MCF 10A (cell line): ENCODE measurements at regions not wholly inside any gene's neighbourhood (a gene's known extent, or its start where the extent isn't known, plus 50 kb on each side); places are given as distances from the start of the nearest gene placed in this dataset.
"Not testable (repeated sequence)": the region's sequence is repeated elsewhere in the genome, so short reads cannot be mapped to it uniquely, and the experiment has no call there.

Experiments used
- BruUV-seq: library from RNA; stranded (reverse); fragments of 400-500 nt; replicated peaks from 2 replicates; lab custom pipeline; 2021; lab: Mats Ljungman, UMichigan
- CTCF ChIA-PET: fragments of 300-600 bp; sonication (Branson Sonifier 250); formaldehyde crosslinking; extraction: SDS; loops from one replicate; lab custom pipeline; 2021; ENCODE audit warnings: antibody characterized with exemption, inconsistent platforms; lab: Yijun Ruan, JAX
- POLR2A ChIA-PET: fragments of 300-600, 350-650 bp; sonication (Branson Sonifier 250); formaldehyde crosslinking; extraction: SDS; loops from one replicate; lab custom pipeline; 2020; ENCODE audit warnings: antibody characterized with exemption, inconsistent platforms; lab: Yijun Ruan, JAX
- DNase-seq: peaks from one replicate; pipeline ENCODE4 v3.0.0-alpha.2; 2018; ENCODE audit not compliant: unreplicated experiment
- H3K27ac Mint-ChIP-seq: one replicate; pipeline ENCODE4 v1.8.0; 2022; ENCODE audit warnings: mild to moderate bottlenecking, low read depth, mixed read lengths; ENCODE audit not compliant: unreplicated experiment
- H3K27me3 Mint-ChIP-seq: one replicate; pipeline ENCODE4 v1.8.0; 2022; ENCODE audit warnings: mixed read lengths; ENCODE audit not compliant: insufficient read depth, unreplicated experiment
- H3K36me3 Mint-ChIP-seq: one replicate; pipeline ENCODE4 v1.8.0; 2022; ENCODE audit warnings: mild to moderate bottlenecking, moderate library complexity, mixed read lengths; ENCODE audit not compliant: insufficient read depth, unreplicated experiment
- H3K4me1 Mint-ChIP-seq: one replicate; pipeline ENCODE4 v1.8.0; 2022; ENCODE audit warnings: mixed read lengths; ENCODE audit not compliant: insufficient read depth, unreplicated experiment
- H3K4me3 Mint-ChIP-seq: one replicate; pipeline ENCODE4 v1.8.0; 2022; ENCODE audit warnings: mild to moderate bottlenecking, moderate library complexity, mixed read lengths; ENCODE audit not compliant: unreplicated experiment
- H3K9me3 Mint-ChIP-seq: one replicate; pipeline ENCODE4 v1.8.0; 2022; ENCODE audit warnings: mixed read lengths; ENCODE audit not compliant: unreplicated experiment
- intact Hi-C: fragments of 100-400 bp; cut with micrococcal nuclease; formaldehyde crosslinking; loops from 2 replicates; pipeline ENCODE4 v1.14.1; 2022
- TF ChIP-seq, protein P1 (sequence below): fragments of 200-600 bp; IDR thresholded peaks from one replicate; pipeline ENCODE4 v1.8.0; 2022; ENCODE audit warnings: antibody characterized with exemption, mild to moderate bottlenecking; ENCODE audit not compliant: unreplicated experiment

DNA sequence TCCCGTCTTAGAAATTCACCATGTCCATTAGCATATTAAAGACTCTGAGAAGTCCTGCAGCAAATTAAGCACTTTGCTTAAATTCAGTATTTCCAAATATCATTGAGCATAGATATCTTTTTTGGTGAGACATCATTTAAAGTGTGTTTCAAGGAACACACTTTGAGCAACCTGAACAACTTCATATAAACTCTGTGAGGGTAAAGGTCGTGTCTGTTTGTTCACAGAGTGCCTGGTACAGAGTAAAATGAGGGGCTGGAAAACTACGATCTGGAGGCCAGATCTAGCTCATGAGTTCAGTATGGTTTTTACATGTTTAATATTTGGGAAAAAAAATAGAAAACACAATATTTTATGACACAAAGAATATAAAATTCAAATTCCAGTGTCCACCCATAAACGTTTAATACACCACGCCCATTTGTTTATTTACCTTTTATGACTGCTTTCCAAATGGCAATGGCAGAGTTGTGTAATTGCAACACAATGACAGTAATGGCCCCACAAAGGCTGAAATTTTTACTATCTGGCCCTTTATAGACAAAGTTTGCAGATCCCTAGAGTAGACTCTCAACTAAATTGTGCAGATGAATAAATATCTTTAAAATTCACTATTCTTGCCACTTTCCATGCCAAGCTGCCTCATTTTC, 67.4 kb downstream of the SNTN start:
- peaks cover 10% of the 10 kb centered on the region for H3K9me3 Mint-ChIP-seq
- no peaks in the 10 kb centered on the region for H3K27me3 Mint-ChIP-seq
- no TSS peak for BruUV-seq
- H3K4me1 Mint-ChIP-seq = peaks cover 6% of the 10 kb centered on the region
- ChIA-PET CTCF (no interaction called here), POLR2A (no interaction called here)
- H3K36me3 Mint-ChIP-seq = no peaks in the 10 kb centered on the region
- no peak overlapping the region for H3K4me3 Mint-ChIP-seq
- intact Hi-C loops = no loop called here
- no peak for DNase-seq
- H3K27ac Mint-ChIP-seq = no peak overlapping the region
- TF ChIP-seq, protein P1, sequence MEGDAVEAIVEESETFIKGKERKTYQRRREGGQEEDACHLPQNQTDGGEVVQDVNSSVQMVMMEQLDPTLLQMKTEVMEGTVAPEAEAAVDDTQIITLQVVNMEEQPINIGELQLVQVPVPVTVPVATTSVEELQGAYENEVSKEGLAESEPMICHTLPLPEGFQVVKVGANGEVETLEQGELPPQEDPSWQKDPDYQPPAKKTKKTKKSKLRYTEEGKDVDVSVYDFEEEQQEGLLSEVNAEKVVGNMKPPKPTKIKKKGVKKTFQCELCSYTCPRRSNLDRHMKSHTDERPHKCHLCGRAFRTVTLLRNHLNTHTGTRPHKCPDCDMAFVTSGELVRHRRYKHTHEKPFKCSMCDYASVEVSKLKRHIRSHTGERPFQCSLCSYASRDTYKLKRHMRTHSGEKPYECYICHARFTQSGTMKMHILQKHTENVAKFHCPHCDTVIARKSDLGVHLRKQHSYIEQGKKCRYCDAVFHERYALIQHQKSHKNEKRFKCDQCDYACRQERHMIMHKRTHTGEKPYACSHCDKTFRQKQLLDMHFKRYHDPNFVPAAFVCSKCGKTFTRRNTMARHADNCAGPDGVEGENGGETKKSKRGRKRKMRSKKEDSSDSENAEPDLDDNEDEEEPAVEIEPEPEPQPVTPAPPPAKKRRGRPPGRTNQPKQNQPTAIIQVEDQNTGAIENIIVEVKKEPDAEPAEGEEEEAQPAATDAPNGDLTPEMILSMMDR = no peak

DNA sequence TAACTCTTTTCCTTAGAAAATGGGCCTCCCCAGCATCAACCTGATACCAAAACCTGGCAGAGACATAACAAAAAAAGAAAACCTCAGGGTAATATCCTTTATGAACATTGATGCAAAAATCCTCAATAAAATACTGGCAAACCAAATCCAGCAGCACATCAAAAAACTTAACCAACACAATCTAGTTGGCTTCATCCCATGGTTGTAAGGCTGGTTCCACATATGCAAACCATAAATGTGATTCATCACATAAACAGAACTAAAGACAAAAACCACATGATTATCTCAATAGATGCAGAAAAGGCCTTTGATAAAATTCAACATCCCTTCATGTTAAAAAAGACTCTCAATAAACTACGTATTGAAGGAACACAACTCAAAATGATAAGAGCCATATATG, 68.5 kb downstream of the SNTN start:
- H3K4me1 Mint-ChIP-seq = peaks cover 16% of the 10 kb centered on the region
- intact Hi-C loops, H3K36me3 Mint-ChIP-seq, H3K4me3 Mint-ChIP-seq, CTCF ChIA-PET, H3K27me3 Mint-ChIP-seq, DNase-seq, POLR2A ChIA-PET, BruUV-seq, H3K27ac Mint-ChIP-seq: not testable (repeated sequence)
- peaks cover 10% of the 10 kb centered on the region for H3K9me3 Mint-ChIP-seq

DNA sequence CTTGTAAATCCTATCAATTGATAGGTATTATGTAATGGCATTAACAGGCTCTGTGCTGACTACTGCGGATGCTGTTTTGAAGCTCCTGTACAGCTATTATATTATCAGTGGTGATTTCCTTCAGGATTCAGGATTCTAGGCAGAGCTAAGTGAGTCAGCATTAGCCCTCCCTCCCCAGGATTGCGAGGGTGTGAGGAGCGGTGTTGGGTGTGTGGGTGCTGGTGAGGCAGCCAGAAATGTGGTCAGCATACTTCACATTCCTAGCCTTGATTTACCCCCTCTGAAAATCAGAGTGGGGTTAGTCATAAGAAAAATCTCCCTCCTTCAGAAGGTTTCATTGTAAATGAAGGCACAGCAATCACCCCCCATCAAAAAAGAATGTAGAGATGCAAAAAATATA, 72.5 kb downstream of the SNTN start:
- POLR2A ChIA-PET = interaction anchor here (0.7 to 0.9 kb wide), 3 partner anchors 51 to 375 kb away, joined by 3 to 5 read pairs (median 3); no protein-coding TSS in a partner anchor
- Mint-ChIP-seq H3K4me3 (no peak overlapping the region), H3K36me3 (no peaks in the 10 kb centered on the region), H3K27me3 (no peaks in the 10 kb centered on the region), H3K4me1 (peaks cover 16% of the 10 kb centered on the region), H3K9me3 (peaks cover 10% of the 10 kb centered on the region), H3K27ac (peak overlapping the region; percentile 80)
- peak; percentile 62 for DNase-seq
- no TSS peak for BruUV-seq
- CTCF ChIA-PET = interaction anchor here (0.5 kb wide), 1 partner anchor 77 kb away, joined by 3 read pairs; no protein-coding TSS in a partner anchor
- TF ChIP-seq, protein P1 = no peak
- intact Hi-C loops = no loop called here

DNA sequence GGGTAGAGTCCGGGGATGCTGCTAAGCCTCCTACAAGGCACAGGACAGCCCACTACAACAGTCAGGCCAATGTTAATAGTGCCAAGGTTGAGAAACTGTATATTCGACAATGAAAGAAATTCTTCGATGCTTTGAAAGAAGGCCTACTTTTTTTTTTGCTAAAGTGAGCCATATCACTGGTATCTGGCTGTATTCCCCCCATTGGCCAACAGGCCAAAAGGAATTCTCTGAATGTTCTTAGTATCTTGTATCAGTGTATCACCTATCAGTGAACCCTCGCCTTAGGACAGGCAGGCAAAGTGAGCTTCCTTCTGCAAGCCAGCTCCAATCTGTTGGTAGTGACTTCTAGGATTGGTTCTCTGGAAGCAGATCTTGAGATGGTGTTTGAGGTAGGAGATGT, 74.2 kb downstream of the SNTN start:
- Mint-ChIP-seq H3K27me3 (no peaks in the 10 kb centered on the region), H3K9me3 (peaks cover 4% of the 10 kb centered on the region), H3K27ac (no peak overlapping the region), H3K4me3 (no peak overlapping the region), H3K4me1 (peaks cover 16% of the 10 kb centered on the region), H3K36me3 (no peaks in the 10 kb centered on the region)
- intact Hi-C loops = no loop called here
- DNase-seq = no peak
- no TSS peak for BruUV-seq
- ChIA-PET CTCF (interaction anchor here (0.5 to 0.7 kb wide), 3 partner anchors 70 to 416 kb away, joined by 3 to 4 read pairs (median 3); no protein-coding TSS in a partner anchor), POLR2A (interaction anchor here (0.6 to 0.7 kb wide), 2 partner anchors 335 to 1060 kb away, joined by 3 to 4 read pairs; no protein-coding TSS in a partner anchor)
- TF ChIP-seq, protein P1 = no peak
